BE2C (cell line): ENCODE measurements at regions not wholly inside any gene's neighbourhood (a gene's known extent, or its start where the extent isn't known, plus 50 kb on each side); places are given as distances from the start of the nearest gene placed in this dataset.

Experiments
- DNase-seq: peaks from one replicate; pipeline ENCODE4 v3.0.0-alpha.2; 2020
- H3K27me3 ChIP-seq: fragments of 250-450 bp; sonication (Bioruptor Pico); 2 replicates; pipeline ENCODE4 v1.5.1; 2020; ENCODE audit warnings: mild to moderate bottlenecking
- H3K36me3 ChIP-seq: fragments of 250-450 bp; sonication (Bioruptor Pico); 2 replicates; pipeline ENCODE4 v1.5.1; 2020; ENCODE audit warnings: mild to moderate bottlenecking
- H3K4me1 ChIP-seq: fragments of 250-450 bp; sonication (Bioruptor Pico); 2 replicates; pipeline ENCODE4 v1.5.1; 2020
- H3K4me3 ChIP-seq: 2 replicates; pipeline ENCODE4 v1.5.1; 2011; ENCODE audit warnings: low read depth, low read length
- H3K9me3 ChIP-seq: fragments of 250-450 bp; sonication (Bioruptor Pico); 2 replicates; pipeline ENCODE4 v1.5.1; 2020
- TF ChIP-seq, protein P1 (sequence below): IDR thresholded peaks from 2 replicates; pipeline ENCODE4 v1.5.1; 2012; ENCODE audit warnings: mild to moderate bottlenecking, low read depth, low read length

DNA sequence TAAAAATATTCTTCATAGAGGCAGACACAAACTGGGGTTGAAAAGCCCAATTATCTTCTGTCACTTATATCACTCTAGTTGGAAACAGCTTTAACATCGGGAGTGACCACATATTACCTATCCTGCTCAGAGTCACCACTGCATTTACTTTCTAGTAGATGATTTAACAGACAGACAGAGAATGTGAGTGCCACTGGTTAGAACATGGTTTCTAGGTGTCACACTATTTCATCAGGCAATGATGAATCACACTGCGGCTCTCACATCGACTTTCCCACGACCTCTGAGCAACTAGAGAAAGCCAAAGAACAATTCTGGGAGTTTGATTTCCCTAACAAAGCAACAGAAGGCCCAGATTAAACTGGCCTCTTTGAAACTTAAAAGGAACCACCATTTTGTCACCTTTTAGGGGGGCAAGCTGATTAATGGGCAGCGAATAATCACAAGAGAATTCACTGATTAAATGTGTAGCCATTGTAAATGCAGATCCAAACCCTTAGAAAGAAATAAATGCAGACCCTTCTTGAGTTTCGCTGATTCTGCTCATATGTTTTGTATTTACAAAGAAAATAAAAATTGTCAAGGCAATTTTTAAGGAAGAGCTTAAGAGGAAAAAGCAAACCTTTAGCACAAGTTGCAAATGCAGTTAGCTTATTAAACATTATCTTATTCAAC is 112.6 kb upstream of the KBTBD8 start:
- H3K4me3 ChIP-seq, result no peak overlapping the region
- no peaks in the 10 kb centered on the region; the same call in 1 of the 2 replicates for H3K9me3 ChIP-seq
- H3K27me3 ChIP-seq, result no peaks in the 10 kb centered on the region; the same call in 1 of the 2 replicates
- DNase-seq, result no peak
- H3K36me3 ChIP-seq, result no peaks in the 10 kb centered on the region
- no peaks in the 10 kb centered on the region for H3K4me1 ChIP-seq
- TF ChIP-seq, protein P1, sequence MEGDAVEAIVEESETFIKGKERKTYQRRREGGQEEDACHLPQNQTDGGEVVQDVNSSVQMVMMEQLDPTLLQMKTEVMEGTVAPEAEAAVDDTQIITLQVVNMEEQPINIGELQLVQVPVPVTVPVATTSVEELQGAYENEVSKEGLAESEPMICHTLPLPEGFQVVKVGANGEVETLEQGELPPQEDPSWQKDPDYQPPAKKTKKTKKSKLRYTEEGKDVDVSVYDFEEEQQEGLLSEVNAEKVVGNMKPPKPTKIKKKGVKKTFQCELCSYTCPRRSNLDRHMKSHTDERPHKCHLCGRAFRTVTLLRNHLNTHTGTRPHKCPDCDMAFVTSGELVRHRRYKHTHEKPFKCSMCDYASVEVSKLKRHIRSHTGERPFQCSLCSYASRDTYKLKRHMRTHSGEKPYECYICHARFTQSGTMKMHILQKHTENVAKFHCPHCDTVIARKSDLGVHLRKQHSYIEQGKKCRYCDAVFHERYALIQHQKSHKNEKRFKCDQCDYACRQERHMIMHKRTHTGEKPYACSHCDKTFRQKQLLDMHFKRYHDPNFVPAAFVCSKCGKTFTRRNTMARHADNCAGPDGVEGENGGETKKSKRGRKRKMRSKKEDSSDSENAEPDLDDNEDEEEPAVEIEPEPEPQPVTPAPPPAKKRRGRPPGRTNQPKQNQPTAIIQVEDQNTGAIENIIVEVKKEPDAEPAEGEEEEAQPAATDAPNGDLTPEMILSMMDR, result no peak

DNA sequence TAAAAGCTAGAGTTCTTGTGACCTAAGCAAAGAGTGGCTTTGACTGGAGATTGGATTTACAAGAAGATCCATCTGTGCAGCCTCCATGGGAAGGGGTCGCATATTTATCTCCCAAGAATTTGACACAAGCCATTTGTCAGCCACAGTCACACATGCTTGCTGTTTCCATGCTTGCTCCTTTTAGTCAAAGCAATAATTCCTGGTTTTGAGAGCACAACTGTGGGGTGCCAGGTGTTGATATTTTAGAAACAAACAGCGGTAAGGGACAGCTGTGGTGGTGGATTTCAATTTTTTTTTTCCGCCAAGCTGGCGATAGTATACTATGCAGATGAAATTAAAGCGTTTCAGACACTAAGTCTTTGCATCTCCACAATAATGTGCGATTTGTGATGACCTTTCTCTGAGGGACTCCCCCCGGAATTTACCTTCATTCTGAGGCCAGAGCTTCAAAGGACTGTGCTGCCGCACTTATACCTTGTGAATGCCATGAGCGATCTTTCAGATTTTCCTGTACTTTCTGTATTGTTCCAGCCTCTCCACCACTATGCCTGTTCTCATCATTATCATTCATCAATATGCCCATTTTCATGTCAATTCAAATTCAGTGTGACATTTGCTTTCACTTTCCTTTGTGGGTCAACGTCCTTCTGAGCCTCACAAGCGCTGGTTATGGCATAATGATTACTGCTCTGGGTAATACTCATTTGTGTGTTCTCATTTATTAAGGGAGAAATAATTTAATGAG is 108.2 kb upstream of the KBTBD8 start:
- H3K9me3 ChIP-seq, result no peaks in the 10 kb centered on the region; the same call in 1 of the 2 replicates
- H3K36me3 ChIP-seq, result no peaks in the 10 kb centered on the region
- H3K4me3 ChIP-seq, result no peak overlapping the region
- H3K4me1 ChIP-seq, result no peaks in the 10 kb centered on the region
- TF ChIP-seq, protein P1, result no peak
- H3K27me3 ChIP-seq, result no peaks in the 10 kb centered on the region; the same call in 1 of the 2 replicates
- no peak for DNase-seq

DNA sequence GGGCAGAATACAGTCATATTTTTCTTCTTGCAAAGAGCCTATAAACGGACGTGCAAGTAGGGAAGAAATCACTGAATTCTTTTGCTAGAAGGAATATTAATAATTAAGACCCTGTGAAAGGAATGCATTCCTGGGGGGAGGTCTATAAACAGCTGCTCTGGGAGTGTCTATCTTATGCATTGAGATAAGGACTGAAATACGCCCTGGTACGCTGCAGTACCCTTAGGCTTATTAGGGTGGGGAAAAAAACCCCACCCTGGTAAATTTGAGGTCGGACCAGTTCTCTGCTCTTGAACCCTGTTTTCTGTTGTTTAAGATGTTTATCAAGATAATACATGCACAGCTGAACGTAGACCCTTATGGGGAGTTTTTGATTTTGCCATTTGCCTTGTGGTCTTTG is 100.0 kb upstream of the KBTBD8 start:
- Histone ChIP-seq H3K4me3 (no peak overlapping the region), H3K9me3 (no peaks in the 10 kb centered on the region), H3K27me3 (no peaks in the 10 kb centered on the region), H3K4me1 (no peaks in the 10 kb centered on the region), H3K36me3 (no peaks in the 10 kb centered on the region)
- no peak for DNase-seq
- TF ChIP-seq, protein P1, result no peak

DNA sequence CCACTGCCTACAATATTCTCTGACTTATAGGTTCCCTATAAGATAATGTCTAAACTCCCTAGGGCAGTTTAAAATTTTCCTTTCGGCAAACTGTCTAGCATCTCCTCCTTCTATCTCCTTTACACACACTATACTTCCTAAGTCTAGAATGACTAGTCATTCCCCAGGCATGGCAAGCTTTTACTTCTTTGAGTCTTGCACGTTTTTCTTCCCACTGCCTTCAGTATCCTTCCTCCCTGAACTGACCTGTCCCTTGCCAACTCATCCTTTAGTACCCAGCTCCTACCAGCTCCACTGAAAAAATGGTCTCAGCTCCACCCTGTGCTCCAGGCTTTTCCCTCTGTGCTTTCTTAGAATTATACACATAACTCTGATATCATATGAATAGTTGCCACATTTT is 93.8 kb upstream of the KBTBD8 start:
- Histone ChIP-seq H3K27me3 (peaks cover 8% of the 10 kb centered on the region), H3K4me3 (no peak overlapping the region), H3K4me1 (no peaks in the 10 kb centered on the region), H3K36me3 (no peaks in the 10 kb centered on the region), H3K9me3 (no peaks in the 10 kb centered on the region)
- TF ChIP-seq, protein P1, result no peak
- DNase-seq, result no peak

DNA sequence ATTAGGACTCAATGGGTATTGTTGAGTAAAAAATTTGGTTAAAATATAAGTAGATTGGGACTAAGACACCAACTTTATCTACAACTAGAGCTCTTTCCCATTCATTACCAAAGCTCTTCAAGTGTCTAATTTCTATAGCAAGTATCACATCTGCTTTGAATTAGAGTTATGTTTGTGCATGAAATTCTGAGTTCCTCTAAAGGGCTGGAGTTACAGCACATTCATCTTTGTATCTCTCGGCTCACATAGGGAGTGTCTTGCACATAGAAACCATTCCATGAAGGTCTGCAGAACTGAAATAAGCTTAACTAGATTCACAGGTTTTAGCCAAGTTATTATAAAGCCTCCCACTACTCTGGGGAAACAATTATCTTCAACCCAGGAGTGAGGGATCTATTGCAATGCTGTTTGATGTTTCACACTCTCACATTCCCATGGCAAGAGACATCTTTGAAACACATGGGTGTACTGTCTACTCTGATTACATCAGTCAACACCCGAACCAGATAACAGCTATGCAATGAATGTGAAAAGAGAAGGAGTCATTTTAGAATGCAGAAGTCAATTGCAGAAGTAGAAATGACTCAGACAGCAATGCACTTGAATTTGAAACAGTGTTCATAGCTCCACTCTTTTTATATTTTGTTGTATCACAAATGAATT is 93.1 kb upstream of the KBTBD8 start:
- no peak for DNase-seq
- TF ChIP-seq, protein P1, result no peak
- Histone ChIP-seq H3K27me3 (peaks cover 8% of the 10 kb centered on the region), H3K4me1 (no peaks in the 10 kb centered on the region), H3K4me3 (no peak overlapping the region), H3K9me3 (no peaks in the 10 kb centered on the region), H3K36me3 (no peaks in the 10 kb centered on the region)
